Stimulated activated CD4-positive, alpha-beta T cell treated with anti-CD3 and anti-CD28 coated beads, Interleukin-1b, Interleukin-23, amount 100 ng/mL, for 4 hours (primary cell): ENCODE measurements at regions not wholly inside any gene's neighbourhood (a gene's known extent, or its start where the extent isn't known, plus 50 kb on each side); places are given as distances from the start of the nearest gene placed in this dataset.
"Not testable (repeated sequence)": the region's sequence is repeated elsewhere in the genome, so short reads cannot be mapped to it uniquely, and the experiment has no call there.

ENCODE experiments used
- DNase-seq, 2 donors: peaks; one replicate each; pipeline ENCODE4 v3.0.0-alpha.2; 2020; ENCODE audit warnings: low read depth in 2 of 2

- DNase-seq, result no peak
These were observed 52.8 kb upstream of the IKZF1 start for GRCh38 chr7:50251765-50252164.

GRCh38 chr7:50246551-50246950, 58.0 kb upstream of the IKZF1 start:
- DNase-seq, result no peak

- DNase-seq, result not testable (repeated sequence)
These were observed 62.4 kb upstream of the IKZF1 start for GRCh38 chr7:50242111-50242510.

GRCh38 chr7:50240699-50241098, 63.8 kb upstream of the IKZF1 start:
- not testable (repeated sequence) for DNase-seq

- DNase-seq, result no peak
These were observed 74.6 kb upstream of the IKZF1 start for GRCh38 chr7:50229964-50230363.

- DNase-seq, result no peak
These were observed 76.4 kb upstream of the IKZF1 start for GRCh38 chr7:50228148-50228547.

- DNase-seq, result no peak
These were observed 76.8 kb upstream of the IKZF1 start for GRCh38 chr7:50227726-50228125.

- no peak for DNase-seq
These were observed 77.8 kb upstream of the IKZF1 start for GRCh38 chr7:50226669-50227068.

- no peak for DNase-seq
These were observed 78.4 kb upstream of the IKZF1 start for GRCh38 chr7:50226145-50226544.

GRCh38 chr7:50221433-50221832, 83.1 kb upstream of the IKZF1 start:
- DNase-seq, result no peak

- DNase-seq, result no peak
These were observed 83.5 kb upstream of the IKZF1 start for GRCh38 chr7:50221028-50221427.

GRCh38 chr7:50220273-50220672, 84.2 kb upstream of the IKZF1 start:
- DNase-seq, result no peak

GRCh38 chr7:50217821-50218281, 86.7 kb upstream of the IKZF1 start:
- no peak for DNase-seq

GRCh38 chr7:50217401-50217800, 87.1 kb upstream of the IKZF1 start:
- DNase-seq, result no peak

- no peak for DNase-seq
These were observed 87.9 kb upstream of the IKZF1 start for GRCh38 chr7:50216626-50217025.

- DNase-seq, result no peak
These were observed 89.7 kb upstream of the IKZF1 start for GRCh38 chr7:50214771-50215170.

GRCh38 chr7:50214126-50214670, 90.3 kb upstream of the IKZF1 start:
- no peak for DNase-seq

GRCh38 chr7:50213622-50214017, 90.9 kb upstream of the IKZF1 start:
- DNase-seq, result no peak

GRCh38 chr7:50212666-50213621, 91.6 kb upstream of the IKZF1 start:
- DNase-seq, result no peak

GRCh38 chr7:50212016-50212325, 92.5 kb upstream of the IKZF1 start:
- no peak for DNase-seq

- no peak for DNase-seq
These were observed 93.1 kb upstream of the IKZF1 start for GRCh38 chr7:50211130-50212015.

- DNase-seq, result no peak
These were observed 93.8 kb upstream of the IKZF1 start for GRCh38 chr7:50210706-50211115.
